WI38 (cell line): ENCODE measurements at regions not wholly inside any gene's neighbourhood (a gene's known extent, or its start where the extent isn't known, plus 50 kb on each side); places are given as distances from the start of the nearest gene placed in this dataset.

ENCODE experiments used
- H3K4me3 ChIP-seq: 2 replicates; pipeline ENCODE4 v1.5.1; 2011; ENCODE audit warnings: low read depth, mild to moderate bottlenecking, control low read depth, low read length
- TF ChIP-seq, protein P1 (sequence below): IDR thresholded peaks from 2 replicates; pipeline ENCODE4 v1.5.1; 2012; ENCODE audit warnings: low read depth, mild to moderate bottlenecking, control low read depth, low read length

DNA sequence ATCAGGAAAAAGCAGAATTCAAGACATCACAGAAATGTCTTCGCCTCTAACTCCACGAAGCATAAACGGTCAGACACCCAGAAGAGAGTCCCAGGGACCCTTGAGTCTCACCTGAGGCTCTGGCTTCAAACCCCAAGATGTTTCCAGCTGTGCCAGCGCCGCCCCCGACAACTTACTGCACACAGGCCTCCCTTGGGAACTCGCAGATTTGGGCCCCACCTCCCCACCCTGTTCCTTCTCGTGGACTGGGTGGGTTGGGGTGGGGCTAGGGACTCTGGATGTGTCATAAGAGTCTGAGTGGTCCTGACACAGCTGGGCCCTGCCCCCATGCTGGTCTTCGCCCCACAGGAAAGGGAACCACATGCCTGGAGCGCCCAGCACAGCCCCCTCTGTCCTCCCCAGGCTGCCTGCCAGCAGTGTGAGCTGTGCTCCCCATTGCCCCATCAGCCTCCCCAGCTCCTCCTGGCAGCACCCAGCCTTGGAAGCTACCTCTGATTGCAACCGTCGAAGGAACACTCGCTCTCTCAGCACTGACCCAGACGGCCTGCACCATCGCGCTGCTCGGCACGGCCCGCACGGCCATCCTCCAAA lies 147.5 kb downstream of the CRYBB2 start:
- H3K4me3 ChIP-seq, result no peak overlapping the region
- TF ChIP-seq, protein P1, sequence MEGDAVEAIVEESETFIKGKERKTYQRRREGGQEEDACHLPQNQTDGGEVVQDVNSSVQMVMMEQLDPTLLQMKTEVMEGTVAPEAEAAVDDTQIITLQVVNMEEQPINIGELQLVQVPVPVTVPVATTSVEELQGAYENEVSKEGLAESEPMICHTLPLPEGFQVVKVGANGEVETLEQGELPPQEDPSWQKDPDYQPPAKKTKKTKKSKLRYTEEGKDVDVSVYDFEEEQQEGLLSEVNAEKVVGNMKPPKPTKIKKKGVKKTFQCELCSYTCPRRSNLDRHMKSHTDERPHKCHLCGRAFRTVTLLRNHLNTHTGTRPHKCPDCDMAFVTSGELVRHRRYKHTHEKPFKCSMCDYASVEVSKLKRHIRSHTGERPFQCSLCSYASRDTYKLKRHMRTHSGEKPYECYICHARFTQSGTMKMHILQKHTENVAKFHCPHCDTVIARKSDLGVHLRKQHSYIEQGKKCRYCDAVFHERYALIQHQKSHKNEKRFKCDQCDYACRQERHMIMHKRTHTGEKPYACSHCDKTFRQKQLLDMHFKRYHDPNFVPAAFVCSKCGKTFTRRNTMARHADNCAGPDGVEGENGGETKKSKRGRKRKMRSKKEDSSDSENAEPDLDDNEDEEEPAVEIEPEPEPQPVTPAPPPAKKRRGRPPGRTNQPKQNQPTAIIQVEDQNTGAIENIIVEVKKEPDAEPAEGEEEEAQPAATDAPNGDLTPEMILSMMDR, result no peak

DNA sequence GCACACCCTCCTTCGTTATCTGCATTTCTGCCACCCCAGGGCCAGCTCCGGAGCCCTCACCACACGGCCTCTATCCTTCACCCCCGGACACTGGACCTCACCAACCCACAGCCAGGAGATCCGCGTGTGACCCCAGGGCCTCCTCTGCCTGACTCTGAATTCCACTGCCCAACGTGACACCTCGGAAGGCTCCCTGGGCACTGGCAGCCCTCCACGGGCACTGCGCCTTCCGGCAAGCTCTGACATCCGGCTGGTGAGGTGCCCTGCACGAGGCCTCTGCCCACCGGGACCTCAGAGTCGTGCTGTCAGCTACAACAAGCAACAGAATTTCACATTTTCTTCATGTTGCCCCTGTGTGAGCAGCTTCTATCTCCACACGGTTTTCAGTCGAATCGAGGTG lies 148.3 kb downstream of the CRYBB2 start:
- H3K4me3 ChIP-seq, result no peak overlapping the region
- TF ChIP-seq, protein P1, result no peak

DNA sequence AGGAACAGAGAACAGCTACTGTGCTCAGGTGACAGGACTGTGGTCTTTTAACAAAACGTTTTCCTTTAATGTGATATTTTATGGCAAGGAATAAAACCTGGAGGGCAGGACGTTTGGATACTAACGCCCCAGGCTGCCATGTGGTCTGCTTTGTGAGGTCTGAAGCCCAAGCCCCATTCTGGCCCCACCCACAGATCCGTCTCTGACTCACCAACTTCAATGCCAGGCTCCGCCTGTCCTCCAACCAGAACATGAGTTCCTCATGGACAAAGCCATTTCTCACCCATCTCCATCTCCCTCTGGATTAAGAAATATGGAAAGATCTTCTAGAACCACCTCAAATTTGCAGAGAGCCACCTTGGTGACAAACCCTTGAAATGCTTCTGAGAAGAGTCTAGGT lies 148.8 kb downstream of the CRYBB2 start:
- no peak overlapping the region for H3K4me3 ChIP-seq

DNA sequence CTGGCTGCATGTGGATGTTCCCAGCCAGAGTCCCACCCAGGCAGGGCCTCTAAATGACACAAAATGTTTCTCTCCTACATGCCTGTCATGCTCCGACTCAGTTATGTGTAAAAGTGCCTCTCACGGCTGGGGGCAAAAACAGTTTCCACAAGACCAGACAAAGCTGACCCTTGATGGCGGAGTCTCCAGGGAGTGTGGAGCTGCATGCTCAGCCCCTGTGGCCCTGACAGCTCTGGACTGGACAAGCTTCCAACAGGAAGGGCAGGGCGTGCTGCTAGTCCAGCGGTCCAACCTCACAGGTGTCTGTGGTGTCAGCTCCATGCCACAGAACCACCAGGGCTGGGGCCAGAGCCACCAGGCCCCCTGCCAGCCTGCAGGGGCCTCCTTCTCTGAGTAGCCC lies 149.6 kb downstream of the CRYBB2 start:
- no peak overlapping the region for H3K4me3 ChIP-seq
- TF ChIP-seq, protein P1, result no peak

More for the DNA sequence above, 148.8 kb downstream of the CRYBB2 start:
- TF ChIP-seq, protein P1, result no peak

DNA sequence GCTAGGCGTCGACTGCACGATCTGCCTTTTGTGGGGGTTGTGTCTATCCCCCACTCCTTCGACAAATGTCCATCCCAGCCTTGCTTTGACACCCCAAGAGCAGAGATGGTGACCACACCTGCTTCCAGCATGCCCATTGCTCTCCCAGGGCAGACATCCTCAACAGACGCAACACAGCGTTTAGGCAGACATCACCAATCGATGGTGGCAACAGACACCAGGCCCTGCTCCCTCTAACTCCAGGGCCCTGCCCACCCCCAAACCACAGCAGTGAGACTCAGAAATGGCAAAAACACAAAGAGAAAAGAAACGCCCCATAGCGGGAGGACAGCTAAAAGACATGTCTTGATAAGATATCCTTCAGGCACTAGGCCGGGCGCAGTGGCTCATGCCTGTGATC lies 150.9 kb downstream of the CRYBB2 start:
- TF ChIP-seq, protein P1, result no peak
- H3K4me3 ChIP-seq, result no peak overlapping the region

DNA sequence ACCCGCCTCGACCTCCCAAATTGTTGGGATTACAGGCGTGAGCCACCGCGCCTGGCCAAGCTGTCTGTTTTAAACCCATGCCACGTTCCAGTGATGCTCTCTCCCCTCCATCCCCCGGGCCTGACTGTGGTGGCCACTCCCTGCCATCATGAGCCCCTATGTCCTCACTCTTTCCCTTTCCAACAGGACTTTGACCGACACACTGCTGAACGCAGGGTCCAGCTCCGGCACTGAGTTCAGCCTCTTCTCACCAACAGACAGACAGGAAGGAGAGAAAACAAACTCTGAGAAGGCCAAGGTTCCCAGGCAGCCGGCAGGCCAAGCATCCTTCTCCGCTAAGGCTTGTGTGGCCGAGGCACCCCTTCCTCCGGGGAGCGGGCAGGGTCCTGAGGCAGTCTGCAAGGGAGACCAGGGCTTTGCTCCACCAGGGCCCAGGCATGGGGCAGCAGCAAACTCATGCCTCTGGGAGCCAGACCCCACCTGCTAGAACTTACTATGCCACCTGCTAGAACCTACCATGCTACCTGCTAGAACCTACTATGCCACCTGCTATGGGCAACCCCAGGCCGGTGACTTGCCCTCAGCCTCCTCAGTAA lies 152.7 kb downstream of the CRYBB2 start:
- no peak overlapping the region for H3K4me3 ChIP-seq

DNA sequence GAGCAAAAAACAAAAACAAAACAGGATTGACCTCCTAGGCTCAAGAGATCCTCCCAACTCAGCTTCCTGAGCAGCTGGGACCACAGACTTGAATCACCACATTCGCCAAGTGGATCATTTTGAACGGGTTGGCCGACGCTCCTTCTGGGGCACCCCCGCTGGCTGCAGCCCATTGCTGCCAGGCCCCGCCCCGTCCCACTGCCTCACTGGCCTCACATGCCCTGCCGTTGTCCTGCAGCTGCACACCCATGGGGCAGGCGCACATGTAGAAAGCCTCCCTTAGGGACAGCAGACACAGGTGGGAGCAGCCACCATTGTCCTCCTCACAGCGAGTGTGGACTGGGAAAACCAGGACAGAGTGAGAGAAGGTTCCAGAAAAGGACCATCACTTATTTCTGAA lies 154.5 kb downstream of the CRYBB2 start:
- no peak overlapping the region for H3K4me3 ChIP-seq
- TF ChIP-seq, protein P1, result no peak

More for the DNA sequence above, 152.7 kb downstream of the CRYBB2 start:
- TF ChIP-seq, protein P1, result no peak
